LHCN-M2 (cell line): ENCODE measurements at regions not wholly inside any gene's neighbourhood (a gene's known extent, or its start where the extent isn't known, plus 50 kb on each side); places are given as distances from the start of the nearest gene placed in this dataset.
A peak's percentile ranks its signal among the peaks of the same experiment; 100 is the strongest.

Source experiments
- DNase-seq: peaks from one replicate; pipeline ENCODE4 v3.0.0-alpha.2; 2012; ENCODE audit warnings: low read depth

GRCh38 chr5:67699560-67699959 is 503.0 kb upstream of the CD180 start:
- DNase-seq, result no peak

GRCh38 chr5:67696446-67696845 is 499.8 kb upstream of the CD180 start:
- DNase-seq, result no peak

GRCh38 chr5:67695369-67695768 is 498.8 kb upstream of the CD180 start:
- no peak for DNase-seq

GRCh38 chr5:67694810-67695191 is 498.2 kb upstream of the CD180 start:
- DNase-seq, result no peak

DNA sequence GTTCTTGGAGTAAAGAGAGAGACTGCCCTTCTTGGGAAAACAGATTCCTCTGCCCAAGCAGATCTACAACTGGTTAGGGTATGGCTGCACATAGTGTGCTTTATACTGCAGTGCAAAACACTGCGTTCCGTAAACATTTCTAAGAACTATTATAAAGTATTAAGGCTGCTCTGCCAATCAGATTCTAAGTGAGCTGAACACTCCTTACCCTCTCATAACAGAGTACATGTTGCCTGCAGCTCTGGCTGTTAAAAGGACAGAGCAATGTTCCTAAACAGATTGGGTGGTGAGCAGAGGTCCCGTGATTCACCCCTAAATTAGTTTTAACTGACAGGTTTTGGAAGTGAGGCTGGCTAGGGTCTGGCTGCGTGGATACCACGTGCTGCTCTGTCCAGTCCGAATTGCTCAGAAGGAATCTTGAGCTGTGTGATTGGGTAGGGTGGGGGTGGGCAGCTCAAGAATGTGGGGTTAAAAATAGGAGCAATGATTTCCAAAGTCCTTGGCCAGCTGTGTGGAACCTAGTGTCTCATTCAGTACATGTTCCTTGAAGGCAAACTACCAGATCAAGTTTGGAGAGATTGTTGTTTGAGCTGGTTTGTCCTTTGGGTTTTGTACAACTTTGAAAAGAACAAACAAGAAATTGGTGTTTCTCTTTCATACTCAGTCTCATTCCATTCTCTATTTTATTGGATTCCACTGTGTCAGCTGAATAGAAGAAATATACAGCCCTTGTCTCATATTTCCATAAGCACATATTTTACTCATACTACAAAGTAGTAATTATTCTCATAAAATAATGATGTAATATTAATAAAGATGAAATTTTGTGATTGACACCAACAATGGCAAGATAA is 497.6 kb upstream of the CD180 start:
- DNase-seq, result peak; percentile 61

DNA sequence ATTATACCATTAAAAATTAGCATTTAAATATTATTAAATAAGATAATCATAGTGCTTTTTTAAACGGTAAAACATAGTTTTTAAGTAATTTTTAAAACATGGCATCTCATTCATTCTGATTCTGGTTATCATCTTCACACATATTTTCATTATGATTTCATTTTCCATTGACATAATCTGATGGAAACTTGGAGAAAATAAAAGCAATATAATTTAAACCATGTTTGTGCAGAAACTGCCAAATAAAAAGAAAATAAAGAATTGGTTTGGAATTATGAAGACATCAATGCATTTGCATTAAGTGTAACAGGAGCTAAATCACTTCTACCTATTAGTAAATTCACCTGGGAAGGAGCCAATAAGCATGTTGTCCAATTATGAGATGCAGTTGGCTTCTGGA is 490.1 kb upstream of the CD180 start:
- DNase-seq, result no peak

- DNase-seq, result no peak
Measured at GRCh38 chr5:67681703-67682102, 485.1 kb upstream of the CD180 start.

- no peak for DNase-seq
Measured at GRCh38 chr5:67680099-67680498, 483.5 kb upstream of the CD180 start.

DNA sequence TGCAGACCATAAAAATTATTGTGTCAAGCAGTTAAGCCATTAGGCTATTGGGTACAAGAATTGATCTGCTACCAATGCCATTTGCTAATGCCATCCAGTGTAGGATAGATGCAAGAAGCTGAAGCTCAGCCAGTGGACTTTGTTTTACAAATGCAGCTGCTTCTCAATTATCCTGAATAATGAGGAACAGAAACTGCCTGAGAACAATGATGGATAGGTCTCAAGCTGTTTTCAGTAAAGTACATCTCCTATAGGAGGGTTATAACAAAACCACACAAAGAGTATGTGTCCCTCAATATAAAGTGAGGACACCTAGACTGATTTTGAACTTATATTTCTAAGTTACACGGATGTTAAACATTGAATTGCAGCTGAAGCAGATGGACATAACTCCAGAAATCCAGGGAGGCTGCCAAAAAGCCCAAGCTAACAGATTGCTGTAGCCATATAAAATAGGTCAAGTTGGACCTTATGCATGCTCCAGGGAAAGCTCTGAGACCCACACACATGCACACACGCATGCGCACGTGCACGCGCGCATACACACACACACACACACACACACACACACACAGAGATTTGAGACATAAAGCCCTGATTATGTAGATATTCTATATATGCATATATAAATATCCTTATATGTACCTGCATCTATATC is 482.7 kb upstream of the CD180 start:
- no peak for DNase-seq

DNA sequence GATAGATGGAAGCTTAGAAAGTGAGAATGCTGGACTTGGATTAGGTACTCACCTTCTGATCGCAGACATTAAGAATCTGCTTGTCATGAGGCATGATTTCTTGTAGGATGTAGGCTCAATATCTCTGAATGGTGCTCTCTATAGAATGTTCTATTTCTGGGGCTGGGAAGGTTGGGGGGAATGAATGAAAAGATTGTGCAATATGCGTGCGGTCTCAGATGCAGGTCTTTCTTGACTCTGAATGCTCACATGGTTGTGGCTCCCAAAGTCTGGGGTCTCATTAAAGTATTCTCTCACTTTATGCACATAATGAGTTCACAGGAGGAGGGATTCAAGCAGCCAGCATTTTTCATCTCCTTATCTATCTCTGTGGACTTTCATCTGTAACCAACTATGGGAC is 482.0 kb upstream of the CD180 start:
- DNase-seq, result no peak

- DNase-seq, result peak; percentile 7
Measured at GRCh38 chr5:67677422-67677970, 480.9 kb upstream of the CD180 start.

DNA sequence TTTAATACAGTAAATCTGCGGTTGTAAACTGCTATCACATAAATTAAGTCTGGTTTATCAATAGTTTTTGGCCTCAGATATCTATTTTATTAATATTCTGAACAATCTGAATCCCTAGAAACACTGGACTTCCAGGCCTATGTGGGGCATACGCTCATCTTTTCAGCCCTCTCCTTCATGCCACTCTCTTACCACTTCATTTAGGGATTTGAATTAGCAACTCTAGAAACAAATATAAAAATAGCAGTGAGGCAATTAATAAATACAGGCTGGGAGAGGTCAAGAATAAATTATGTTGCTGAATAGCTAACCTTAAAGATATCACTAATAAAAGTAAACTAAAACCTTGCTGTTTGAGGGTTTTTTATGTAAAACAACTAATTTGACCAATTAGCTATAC is 480.3 kb upstream of the CD180 start:
- no peak for DNase-seq

DNA sequence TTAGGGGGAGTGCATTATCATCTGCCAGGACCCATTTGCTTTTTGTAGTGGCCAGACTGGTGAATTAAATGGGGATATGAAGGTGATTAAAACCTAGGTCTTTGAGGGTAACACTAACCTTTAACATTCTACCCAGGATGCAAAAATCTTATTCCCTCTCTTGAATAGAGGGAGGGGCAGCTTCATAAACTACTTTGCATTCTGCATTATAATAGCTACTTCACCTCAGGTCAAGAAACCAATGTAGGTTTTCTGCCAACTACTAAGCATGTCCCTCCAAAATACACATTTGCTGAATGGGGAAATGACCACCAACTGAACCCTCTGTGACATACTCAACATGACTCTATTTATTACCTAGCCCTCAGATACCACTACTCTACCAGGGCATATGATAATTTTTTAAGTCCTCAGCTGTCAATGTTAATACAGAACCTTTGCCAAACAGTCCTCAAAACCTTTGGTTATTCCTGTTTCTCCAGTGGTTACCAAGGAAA is 477.6 kb upstream of the CD180 start:
- no peak for DNase-seq

GRCh38 chr5:67673618-67674017 is 477.0 kb upstream of the CD180 start:
- no peak for DNase-seq

- no peak for DNase-seq
Measured at GRCh38 chr5:67673180-67673579, 476.6 kb upstream of the CD180 start.

DNA sequence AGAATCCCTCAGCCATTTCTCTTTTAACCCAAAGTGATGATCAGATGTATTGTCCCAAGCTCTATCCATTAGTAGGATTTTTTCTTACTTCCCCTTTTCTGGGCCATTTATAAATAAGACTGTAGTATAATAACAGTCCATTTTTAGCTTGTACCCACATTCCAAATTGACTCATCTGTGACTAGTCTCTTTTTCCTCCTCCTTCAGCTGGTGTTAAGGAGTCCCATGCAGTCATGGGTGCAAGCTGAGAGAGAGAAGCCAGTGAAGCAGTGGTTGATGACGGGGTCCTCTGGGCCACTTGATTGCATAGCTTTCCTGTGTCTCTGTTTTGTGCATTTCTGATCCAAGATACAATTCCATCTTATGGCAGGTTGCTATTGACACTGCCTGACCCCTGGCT is 476.0 kb upstream of the CD180 start:
- DNase-seq, result peak; percentile 65

DNA sequence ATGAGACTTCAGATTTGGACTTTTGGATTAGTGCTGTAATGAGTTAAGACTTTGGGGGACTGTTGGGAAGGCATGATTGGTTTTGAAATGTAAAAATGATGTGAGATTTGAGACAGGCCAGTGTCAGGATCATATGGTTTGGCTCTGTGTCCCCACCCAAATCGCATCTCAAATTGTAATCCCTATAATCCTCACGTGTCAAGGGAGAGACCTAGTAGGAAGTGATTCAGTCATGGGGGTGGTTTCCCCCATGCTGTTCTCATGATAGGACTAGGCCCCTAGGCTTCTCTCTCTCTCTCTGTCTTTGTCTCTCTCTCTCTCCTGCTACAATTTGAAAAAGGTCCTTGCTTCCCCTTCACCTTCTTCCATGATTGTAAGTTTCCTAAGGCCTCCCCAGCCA is 473.3 kb upstream of the CD180 start:
- no peak for DNase-seq

GRCh38 chr5:67660149-67660548 is 463.6 kb upstream of the CD180 start:
- no peak for DNase-seq

DNA sequence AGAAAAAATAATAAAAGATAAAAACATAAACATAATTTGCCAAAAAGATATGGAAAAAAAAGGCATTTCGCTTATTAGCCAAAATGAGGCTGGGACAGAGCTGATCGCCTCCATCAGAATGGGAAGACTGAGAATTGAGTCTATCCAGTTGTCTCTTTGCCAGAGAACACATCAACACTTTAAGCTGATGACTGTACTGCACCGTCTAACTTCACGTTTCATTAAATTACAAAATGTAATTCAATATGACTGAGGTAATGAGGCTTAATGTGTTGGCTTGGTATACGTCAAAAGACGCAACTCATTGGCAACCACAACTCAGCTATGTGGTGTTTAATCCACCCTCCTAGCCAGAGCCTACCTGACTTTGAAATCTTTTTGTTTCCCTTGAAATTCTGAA is 462.7 kb upstream of the CD180 start:
- DNase-seq, result no peak

DNA sequence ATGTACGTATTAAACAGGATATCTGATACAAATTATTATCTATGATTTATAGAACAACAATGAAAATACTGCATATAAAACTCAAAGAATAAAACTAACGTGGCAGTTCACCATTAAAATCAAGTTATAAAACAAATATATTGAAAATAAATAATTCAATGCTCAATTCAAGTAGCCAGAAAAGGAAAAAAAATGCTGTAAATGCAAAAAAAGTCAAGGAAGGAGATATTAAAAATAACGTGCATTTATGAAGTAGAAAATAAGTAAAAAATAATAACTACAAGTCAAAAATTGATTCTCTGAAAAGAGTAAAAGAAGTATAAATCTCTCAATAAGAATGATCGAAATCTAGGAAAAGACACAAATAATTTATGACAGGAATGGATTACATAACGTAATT is 460.5 kb upstream of the CD180 start:
- DNase-seq, result no peak

DNA sequence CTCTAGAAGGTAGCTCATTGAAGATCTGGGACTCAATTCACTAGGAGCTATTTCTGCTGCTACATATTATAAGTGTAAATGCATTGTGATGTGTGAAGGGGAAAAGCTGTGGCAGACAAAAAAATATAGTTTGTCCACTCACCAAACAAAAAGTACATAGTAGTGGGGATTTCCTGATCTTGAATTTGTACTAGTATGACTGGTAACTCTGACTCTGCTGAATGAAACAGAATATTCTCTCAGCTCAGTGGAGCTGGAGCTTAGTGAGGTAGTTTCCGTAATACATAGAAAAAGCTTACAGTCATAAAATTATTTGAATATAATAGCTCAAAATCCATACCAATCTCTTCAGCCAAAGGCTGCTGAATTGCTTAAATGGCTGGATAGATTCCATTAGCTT is 455.6 kb upstream of the CD180 start:
- DNase-seq, result no peak

- no peak for DNase-seq
Measured at GRCh38 chr5:67651180-67651579, 454.6 kb upstream of the CD180 start.

DNA sequence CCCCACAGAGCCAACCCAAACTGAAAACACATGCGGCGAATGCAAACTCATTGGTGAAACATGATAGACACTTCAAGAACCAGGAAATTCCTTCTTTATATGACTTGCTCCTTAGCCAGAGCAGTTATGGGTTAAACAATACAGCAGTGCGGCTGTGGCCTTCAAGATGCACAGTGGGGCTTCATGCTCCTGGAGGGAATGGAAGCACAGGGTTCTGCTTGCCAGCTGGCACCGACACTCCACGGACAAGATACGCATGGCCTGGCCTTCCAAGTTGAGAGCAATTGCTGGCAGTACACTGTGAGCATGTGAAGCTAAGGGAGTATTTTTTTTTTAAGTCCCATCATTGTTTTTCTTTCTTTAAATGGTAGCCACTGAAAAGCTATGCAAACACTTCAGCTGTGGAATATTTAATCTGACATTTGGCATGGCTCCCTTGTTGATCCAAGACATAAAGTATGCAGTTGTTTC is 451.6 kb upstream of the CD180 start:
- peak; percentile 51 for DNase-seq
